ENCODE measurements at regions not wholly inside any gene's neighbourhood (a gene's known extent, or its start where the extent isn't known, plus 50 kb on each side); places are given as distances from the start of the nearest gene placed in this dataset.
"Not testable (repeated sequence)": the region's sequence is repeated elsewhere in the genome, so short reads cannot be mapped to it uniquely, and the experiment has no call there.

DNA sequence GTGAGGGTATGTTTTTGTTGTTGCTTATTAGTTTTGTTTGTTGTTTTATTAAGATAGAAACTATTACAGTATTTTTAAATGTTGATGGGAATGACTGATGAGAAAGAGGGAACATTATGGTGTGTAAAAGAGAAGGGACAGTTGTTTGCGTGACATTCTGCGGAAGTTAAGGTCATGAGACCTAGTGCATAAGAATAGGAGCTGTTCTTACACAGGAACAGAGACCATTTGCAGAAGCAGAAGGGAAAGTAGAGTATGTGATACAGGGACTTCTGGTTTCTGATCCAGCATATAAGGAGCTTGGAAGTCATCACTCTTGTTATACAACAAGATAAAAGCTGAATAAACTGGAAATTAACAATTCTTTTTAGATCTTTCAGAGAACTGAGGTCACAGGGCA lies 299.2 kb upstream of the API5 start:
- no peak for DNase-seq

DNA sequence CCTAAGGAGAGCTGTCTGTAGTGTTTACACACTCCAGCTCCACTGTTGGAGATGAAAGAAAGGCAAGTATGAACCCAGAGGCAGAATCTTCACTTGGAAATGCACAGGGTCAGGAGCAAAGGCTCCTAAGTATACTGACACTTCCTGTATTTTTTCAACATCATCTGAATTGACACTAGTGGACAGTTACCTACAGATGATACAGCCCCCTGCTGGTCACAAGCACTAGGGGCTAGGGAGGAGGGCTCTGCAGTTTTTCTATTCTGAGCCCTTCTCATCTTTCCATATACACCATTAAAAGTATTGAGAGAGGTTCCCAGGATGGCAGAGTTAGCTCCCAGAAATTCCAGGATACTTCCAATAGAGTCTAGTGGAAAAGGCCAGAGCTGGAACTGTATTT lies 290.3 kb upstream of the API5 start:
- DNase-seq = no peak

- DNase-seq = no peak
Measured at GRCh38 chr11:43034341-43034740, 277.5 kb upstream of the API5 start.

GRCh38 chr11:43035086-43035485 lies 276.7 kb upstream of the API5 start:
- DNase-seq = no peak

GRCh38 chr11:43053638-43054412 lies 258.0 kb upstream of the API5 start:
- DNase-seq = no peak

GRCh38 chr11:43067681-43068080 lies 244.1 kb upstream of the API5 start:
- no peak for DNase-seq

DNA sequence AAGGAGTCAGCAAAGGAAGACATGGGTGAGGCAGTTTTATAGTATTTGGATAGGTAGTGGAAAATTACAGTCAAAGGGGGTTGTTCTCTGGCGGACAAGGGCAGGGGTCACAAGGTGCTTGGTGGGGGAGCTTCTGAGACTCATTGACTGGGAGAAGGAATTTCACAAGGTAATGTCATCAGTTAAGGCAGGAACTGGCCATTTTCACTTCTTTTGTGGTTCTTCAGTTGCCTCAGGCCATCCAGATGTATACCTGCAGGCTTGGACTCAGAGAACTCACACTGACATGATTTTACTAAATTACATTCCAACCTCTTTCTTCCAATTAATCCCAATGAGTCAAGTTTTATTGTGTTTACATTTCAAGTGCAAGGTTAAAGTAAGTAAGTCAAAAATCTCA lies 240.5 kb upstream of the API5 start:
- DNase-seq = no peak

GRCh38 chr11:43072096-43072495 lies 239.7 kb upstream of the API5 start:
- no peak for DNase-seq

GRCh38 chr11:43072911-43073310 lies 238.9 kb upstream of the API5 start:
- DNase-seq = no peak

DNA sequence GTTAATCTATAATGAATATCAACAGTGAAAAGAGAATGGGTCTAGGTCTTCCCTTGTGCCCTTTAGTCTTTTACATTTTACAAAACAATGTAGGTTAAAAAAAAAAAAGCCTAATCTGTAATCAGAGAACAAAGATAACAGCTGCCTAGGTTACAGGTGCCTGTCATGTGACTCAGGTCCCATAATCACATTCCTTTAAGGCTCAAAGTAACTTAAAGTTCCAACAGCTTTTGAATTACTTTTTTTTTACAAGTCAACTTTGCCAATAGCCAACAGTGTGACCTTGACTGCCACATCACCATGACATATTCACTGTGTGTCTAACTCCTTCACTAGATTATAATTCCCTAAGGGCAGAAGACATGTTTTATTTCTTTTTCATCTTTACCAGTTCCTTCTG lies 237.0 kb upstream of the API5 start:
- DNase-seq = no peak

DNA sequence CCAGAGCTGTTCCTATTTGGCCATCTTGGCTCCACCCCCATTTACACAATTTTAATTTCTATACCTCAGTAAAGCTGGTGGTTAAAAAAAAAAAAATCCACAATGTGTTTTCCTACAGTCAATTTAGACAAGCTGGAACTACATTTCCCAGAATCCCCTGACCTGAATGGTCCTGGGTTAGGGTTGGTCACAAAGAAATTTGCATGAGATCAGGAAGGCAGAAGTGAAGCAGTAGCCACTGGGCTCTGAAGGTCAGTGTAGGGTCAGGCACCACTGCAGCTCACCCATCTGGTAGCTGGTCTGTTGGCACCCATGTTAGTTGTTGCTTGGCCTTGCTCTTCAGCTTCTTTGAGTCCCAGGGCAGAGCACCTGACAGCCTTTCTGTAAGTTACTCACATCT lies 210.7 kb upstream of the API5 start:
- DNase-seq = no peak

DNA sequence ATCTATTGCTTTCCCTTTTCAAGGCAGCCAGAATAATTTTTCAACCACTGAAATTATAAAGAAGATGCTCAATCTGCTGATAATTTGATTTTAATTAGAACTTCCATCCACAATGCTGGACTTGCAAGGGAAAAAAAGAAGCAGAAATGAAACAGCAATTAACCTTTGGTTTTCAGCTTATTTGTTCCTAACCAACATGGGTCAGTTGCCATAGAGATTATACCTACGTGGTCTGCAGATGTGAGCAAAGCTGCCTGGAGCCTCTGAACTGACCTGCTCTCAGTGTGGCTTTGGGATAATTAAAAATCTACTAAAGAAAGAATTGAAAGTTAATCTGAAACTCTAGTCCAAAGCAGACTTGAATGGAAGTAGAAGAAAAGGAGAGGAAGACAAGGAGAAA lies 195.7 kb upstream of the API5 start:
- no peak for DNase-seq

DNA sequence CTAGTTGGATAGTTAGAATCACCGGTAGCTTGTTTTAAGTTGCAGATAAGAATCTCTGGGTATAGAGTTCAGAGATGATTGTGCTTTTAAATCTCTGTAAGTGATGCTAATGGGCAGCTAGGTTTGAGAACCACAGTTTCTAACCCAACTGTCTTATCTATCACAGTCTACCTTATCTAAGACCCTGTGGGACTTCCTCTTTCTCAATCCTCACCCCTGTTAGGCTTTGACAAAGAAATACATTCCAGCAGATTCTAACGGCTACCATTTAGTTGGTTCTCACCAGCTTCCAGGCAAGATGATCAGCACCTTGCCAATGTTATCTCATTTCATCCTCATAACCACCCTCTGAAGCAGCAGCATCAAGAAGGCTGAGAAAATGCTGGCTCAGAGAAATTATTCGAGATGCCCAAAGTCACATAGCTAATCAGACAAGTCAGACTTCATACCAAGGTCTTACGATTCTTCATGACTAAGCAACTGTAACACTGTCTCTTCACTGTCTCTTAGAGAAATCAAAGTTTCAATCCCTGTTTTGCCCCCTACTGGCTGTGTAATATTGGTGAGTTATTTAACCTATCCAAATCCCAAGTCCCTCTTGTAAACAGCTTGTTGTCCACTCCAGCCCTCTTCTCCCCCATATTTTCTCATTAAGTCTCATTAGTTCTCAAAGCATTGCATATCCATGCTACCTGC lies 192.4 kb upstream of the API5 start:
- no peak for DNase-seq

- no peak for DNase-seq
Measured at GRCh38 chr11:43122546-43122945, 189.2 kb upstream of the API5 start.

DNA sequence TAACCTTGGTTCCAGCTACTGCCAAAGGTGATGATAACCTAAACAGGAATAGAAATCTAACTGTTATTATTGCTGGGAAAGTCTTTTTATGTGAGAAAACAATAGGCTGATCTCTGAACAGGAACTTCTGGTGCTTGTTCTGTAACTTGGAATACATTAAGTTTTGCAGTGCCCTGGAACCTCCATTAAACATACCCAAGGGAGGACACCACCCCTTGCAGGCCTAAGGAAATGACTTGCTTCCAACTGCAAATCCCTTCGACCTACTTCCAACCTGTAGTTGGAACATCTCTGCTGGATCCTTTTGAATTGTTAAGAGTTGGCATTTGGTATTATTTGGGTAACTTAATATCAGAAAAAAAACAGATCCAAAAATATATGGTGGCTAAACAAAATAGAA lies 188.4 kb upstream of the API5 start:
- no peak for DNase-seq

GRCh38 chr11:43124272-43124935 lies 187.4 kb upstream of the API5 start:
- DNase-seq = no peak

- DNase-seq = no peak
Measured at GRCh38 chr11:43129329-43129728, 182.5 kb upstream of the API5 start.

DNA sequence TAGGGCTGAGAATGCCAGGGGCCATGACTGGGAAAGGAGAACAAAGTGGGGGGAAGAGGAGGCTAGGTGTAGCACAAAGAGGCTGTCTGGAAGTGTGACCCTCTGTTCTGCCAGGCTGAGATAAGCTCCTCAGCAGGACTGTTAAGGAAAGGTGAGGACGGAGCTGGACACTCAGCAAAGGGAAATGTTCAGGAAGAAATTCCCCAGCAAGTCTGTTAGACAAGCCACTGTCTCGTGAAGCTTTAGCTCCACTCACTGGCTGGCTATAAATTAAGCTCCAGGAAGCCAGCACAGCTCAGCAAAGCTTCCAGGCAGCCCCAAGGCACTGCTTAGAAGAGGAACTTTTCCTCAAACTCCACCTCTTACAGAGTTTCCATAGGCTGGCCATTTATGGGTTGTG lies 181.2 kb upstream of the API5 start:
- no peak for DNase-seq

DNA sequence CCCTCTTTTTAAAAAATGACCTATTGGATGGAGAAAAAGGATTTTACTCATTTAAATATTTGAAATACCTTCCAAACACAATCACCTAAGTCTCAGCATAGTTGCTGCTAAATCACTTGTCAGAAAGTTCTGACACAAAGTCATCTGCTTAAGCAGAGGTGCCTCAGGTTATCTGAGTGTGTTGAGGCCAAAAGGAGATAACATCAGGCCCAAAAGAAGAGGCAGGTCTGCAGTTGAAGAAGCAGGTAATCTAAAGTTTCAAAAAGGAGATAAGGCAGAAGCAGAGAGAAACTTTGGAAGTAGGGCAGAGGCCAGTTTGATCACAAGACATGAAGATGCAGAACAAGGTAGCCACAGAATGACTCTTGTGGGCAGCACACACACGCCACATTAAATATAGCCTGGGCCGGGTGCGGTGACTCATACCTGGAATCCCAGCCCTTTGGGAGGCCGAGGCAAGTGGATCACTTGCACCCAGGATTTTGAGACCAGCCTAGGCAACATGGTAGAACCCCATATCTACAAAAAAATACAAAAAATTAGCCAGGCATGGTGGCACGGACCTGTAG lies 175.7 kb upstream of the API5 start:
- no peak for DNase-seq

- no peak for DNase-seq
Measured at GRCh38 chr11:43138621-43139140, 173.1 kb upstream of the API5 start.

GRCh38 chr11:43145653-43146052 lies 166.1 kb upstream of the API5 start:
- DNase-seq = no peak

DNA sequence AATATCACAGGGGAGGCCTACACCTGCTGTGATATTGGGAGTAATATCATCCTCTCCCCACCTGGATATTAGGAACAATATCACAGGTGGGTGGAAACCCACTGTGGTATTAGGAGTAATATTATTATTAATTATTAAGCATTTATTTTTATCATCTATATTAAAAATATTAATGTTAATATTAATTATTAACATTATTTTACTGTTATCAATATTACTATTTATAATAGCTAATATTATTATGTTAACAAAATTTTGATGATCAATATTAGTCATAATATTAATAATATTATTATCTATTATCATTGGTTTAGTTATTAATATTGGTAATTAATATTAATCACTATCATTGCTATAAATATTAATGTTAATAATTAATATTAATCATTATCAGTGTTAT lies 161.1 kb upstream of the API5 start:
- DNase-seq = no peak

DNA sequence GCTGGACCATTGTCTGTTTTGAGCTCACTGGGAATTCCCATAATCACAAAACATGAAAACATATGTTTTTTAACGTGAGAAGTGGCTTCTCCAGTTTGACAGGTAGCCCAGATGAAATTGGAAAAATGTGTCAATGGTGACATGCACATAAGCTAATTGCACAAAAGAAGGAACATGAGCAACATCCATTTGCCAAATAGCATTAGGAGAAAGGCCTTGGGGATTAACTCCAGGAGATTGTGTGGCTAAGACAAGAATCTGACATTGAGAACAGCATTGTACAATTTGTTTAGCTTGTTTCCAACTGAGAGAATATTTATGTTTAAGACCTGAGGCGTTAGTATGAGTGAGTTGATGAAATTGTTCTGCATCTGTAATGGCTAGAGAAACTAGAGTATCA lies 147.0 kb upstream of the API5 start:
- no peak for DNase-seq

DNA sequence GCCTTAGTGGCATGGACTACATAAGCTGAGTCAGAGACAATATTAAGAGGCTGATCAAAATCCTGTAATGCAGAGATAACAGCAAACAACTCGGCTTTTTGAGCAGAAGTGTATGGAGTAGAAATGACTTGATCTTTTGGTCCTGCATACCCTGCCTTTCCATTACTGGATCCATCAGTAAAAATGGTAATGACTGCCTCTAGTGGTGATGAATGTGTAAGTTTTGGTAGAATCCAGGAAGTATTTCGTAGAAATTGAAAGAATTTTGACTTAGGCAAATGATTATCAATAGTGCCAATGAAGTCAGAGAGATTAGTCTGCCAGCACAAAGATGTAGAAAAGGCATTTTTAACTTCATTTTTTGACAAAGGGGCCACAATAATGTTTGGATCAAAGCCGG lies 146.4 kb upstream of the API5 start:
- DNase-seq = not testable (repeated sequence)
